HG03045 (cell line): ENCODE measurements at regions not wholly inside any gene's neighbourhood (a gene's known extent, or its start where the extent isn't known, plus 50 kb on each side); places are given as distances from the start of the nearest gene placed in this dataset.
"Not testable (repeated sequence)": the region's sequence is repeated elsewhere in the genome, so short reads cannot be mapped to it uniquely, and the experiment has no call there.

Experiments
- ATAC-seq: cut with Tn5 transposase; IDR thresholded peaks from one replicate; pipeline ENCODE4 v1.9.1; 2021; ENCODE audit warnings: mild to moderate bottlenecking, moderate library complexity; ENCODE audit not compliant: unreplicated experiment

- no peak for ATAC-seq
Measured at GRCh38 chr6:27149150-27149549, 98.4 kb upstream of the PRSS16 start.

DNA sequence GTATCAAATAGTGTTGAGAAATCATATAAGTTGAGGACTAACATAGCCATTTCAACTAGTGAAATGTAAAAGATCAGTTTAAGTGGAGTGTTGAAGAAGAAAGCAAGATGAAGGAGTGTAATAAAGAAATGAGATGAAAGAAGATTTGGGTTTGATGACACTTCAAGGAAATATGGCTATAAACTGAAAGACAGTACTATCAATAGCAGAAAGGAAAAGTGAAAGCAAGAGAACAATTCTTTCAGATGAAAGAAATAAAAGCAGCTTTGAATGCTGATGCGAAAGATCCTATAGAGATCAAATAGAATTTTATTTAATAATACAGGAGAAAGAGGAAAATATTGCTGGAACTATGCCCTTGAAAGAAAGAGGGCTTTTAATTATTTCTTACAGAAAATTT, 92.8 kb upstream of the PRSS16 start:
- ATAC-seq: no peak

DNA sequence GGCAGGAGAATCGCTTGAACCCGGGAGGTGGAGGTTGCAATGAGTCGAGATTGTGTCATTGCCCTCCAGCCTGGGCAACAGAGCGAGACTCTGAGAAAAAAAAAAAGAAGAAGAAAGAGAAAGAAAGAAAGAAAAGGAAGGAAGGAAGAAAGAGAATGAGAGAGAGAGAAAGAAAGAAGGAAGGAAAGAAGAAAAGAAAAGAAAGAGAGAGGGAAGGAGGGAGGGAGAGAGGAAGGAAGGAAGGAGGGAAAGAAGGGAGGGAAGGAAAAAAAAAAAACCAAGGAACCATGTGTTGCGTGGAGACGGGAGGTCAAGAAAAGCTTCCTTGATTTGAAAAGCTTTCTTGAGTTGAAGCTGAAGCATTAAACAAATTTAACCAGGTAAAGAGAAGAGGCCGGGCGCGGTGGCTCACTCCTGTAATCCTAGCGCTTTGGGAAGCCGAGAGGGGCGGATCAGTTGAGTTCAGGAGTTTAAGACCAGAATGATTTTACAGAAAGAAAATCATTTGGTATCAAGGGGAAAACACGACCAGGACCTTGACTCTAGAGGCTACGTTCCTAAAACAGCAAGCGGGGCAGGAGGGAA, 90.5 kb upstream of the PRSS16 start:
- no peak for ATAC-seq

DNA sequence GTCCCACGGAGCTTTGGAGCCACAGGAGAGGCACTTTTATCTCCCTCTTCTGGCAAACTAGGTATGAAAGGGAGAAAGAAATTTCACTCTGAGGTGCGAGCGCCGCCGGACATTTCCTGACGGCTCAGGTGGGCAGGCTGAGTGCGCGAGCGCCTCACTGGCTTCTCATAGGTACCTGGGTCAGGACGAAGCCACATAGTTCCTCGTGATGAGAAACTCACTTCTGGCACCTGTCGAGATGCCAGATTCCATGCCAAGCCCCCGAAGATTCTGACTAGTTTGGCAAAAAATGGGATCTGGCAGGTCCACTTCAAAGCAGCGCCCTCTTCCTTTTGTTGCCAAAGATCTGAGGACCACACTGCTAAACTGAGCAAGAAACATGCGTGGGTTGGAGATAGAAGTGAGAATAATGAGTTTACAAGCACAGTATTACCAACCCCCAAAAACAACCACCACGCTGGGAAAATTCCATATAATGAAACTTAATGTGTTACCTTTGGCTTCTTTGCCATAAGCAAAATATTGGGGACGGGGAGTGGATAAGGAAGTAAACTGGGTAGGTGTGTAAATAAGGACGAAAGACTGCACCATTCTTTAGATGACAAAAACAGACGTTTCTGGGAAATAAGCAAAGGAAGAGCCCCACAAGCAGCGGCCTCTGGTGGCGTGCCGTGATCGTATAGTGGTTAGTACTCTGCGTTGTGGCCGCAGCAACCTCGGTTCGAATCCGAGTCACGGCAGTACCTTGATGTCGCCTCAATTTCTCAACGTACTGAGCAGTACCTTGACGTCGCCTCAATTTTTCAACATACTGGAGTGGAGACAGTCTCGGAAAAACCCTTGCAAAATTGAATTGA, 89.8 kb upstream of the PRSS16 start:
- peak; percentile 50 for ATAC-seq

DNA sequence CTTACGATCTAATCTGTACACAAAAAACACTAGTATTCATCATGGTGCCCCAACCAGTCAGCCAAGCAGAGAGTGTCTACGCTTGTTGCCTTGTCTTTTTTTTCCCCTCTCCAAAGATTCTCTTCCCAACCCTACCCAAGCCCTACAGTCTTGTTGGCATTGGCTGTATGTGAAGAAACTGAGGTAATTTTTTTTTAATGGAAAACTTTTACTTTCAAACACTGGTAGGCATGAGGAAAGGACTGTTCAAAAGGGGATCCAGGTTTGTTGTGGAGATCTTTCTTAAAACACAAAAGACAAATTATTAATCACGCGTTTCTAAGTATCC, 89.2 kb upstream of the PRSS16 start:
- no peak for ATAC-seq

DNA sequence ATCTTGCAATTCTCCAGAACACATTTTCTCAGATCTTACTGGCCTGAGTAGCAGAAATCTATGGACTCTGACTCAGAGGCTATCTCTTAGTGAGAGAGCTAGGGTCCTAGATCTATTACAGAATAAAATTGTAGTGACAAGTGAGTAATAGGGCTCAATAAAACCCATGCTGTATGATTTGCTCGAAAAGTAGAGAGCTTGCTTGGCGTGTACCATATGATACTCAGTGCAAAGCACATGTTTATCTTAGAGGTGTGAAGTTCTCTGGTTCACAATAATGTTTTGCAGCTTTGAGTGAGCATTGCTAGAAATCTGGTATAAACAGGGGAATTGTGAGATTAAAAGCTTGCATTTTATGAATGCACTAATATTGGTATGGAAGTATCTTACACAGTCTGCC, 87.8 kb upstream of the PRSS16 start:
- ATAC-seq: no peak

DNA sequence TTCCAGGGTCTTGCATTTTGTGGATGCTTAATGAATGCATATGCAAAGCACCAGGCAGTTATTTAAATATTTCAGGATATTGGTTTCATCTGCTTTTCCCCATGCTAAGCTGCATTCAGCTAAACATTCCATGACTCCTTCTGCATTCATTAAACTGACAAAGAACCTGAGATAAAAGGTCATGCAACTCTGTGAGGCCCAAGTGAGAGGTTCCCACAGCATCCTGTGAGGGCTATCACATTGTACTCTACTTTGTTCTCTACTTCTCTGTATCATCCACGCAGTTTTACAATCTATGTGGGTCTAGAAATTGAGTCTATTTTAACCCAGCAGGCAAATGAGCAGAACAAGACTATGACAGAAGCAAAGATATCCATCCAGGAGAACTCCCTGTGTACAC, 86.4 kb upstream of the PRSS16 start:
- ATAC-seq: no peak

- ATAC-seq: no peak
Measured at GRCh38 chr6:27161603-27161945, 85.9 kb upstream of the PRSS16 start.

DNA sequence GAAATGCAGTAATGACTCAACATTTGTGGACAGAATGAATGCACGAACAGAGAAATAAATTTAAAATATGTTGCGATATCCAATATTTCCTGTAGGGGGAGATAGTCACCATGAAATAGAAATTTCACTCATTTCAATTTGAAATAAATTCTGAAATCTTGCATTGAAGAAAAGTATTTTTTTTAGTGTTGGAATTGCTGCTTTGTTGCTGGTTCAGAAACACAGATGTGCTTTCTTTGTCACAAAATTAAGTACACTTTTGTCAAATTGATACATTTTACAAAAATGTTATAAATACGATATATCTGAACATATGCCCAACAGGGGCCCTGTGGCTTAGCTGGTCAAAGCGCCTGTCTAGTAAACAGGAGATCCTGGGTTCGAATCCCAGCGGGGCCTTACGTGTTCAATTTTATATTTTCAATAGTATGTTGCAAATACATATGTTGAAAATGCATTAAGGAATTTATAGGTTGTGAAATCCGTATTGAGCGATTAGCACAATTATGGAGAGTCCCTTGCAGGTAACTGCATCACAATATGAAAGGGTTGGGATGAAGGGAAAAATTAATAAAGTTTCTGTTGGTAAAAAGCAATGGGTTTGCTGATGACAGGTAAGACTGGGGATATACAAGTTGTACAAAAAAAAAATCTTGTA, 85.4 kb upstream of the PRSS16 start:
- no peak for ATAC-seq

GRCh38 chr6:27163834-27164233, 83.7 kb upstream of the PRSS16 start:
- ATAC-seq: no peak

- no peak for ATAC-seq
Measured at GRCh38 chr6:27168108-27168507, 79.4 kb upstream of the PRSS16 start.

- no peak for ATAC-seq
Measured at GRCh38 chr6:27168586-27169443, 78.7 kb upstream of the PRSS16 start.

GRCh38 chr6:27172524-27173231, 74.8 kb upstream of the PRSS16 start:
- not testable (repeated sequence) for ATAC-seq

DNA sequence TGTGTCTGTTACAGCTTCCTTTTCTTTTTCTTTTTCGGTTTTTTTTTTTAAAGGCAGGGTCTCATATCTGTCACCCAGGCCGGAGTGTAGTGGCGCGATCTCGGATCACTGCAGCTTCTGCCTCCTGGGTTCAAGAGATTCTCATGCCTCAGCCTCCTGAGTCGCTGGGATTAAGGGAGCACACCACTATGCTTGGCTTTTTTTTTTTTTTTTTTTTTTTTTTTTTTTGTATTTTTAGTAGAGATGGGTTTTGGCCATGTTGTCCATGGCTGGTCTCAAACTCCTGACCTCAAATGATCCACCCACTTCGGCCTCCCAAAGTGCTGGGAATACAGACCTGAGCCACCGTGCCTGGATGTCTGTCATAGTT, 74.3 kb upstream of the PRSS16 start:
- not testable (repeated sequence) for ATAC-seq

- ATAC-seq: no peak
Measured at GRCh38 chr6:27174958-27175357, 72.5 kb upstream of the PRSS16 start.

- ATAC-seq: no peak
Measured at GRCh38 chr6:27176096-27176495, 71.4 kb upstream of the PRSS16 start.

DNA sequence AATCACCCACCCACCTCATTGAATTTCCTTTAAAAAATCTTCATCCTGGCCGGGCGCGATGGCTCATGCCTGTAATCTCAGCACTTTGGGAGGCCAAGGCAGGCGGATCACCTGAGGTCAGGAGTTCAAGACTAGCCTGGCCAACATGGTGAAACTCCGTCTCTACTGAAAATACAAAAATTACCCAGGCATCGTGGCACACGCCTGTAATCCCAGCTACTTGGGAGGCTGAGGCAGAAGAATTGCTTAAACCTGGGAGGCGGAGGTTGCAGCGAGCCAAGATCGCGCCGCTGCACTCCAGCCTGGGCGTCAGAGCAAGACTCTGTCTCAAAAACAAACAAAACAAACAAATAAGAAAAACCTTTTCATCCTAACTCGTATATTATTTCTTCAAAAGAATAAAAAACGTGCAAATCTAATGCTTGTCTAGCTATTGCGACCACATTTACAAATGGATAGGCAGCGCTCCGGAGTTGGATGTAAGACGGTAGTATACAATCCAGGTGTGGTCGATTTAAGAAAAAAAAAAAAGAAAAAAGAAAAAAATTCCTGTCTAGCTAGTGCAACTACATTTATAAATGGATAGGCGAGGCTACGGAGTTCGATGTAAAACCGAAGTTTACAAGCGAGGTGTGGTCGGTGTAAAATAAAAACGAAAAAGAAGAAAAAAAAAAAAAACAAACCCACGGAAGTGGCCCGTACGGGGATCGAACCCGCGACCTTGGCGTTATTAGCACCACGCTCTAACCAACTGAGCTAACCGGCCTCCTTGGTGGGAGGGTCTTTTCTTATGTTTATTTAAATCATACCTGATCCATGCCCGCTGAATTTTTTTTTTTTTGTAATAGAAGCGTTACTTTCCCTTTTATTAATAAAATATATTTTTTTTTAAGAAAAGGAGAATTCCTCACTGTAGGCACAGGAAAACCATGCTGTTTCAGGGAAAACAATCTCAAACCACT, 70.7 kb upstream of the PRSS16 start:
- no peak for ATAC-seq

- ATAC-seq: peak; percentile 62
Measured at GRCh38 chr6:27177485-27178406, 69.8 kb upstream of the PRSS16 start.

DNA sequence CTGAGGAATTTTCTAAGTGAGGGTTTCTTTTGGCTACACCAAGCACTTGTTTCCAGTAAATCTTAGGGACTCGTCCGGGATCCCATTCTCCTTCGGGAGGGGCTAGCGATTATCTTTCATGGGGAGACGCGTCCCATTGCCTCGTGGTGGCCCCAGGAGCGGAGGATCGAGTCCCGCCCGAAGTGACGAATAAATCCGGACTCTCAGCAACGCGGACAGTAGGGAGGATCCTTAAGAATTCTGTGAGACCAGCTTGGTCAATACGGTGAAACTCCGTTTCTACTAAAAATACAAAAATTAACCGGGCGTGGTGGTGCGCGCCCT, 69.1 kb upstream of the PRSS16 start:
- ATAC-seq: peak; percentile 7
